A673 (cell line): ENCODE measurements at regions not wholly inside any gene's neighbourhood (a gene's known extent, or its start where the extent isn't known, plus 50 kb on each side); places are given as distances from the start of the nearest gene placed in this dataset.

Experiments
- BruUV-seq: library from RNA; stranded (reverse); fragments of 400-500 nt; replicated peaks from 2 replicates; lab custom pipeline; 2021; lab: Mats Ljungman, UMichigan
- CTCF ChIA-PET: fragments of 300-600 bp; sonication (Branson Sonifier 250); formaldehyde crosslinking; loops from one replicate; lab custom pipeline; 2022; ENCODE audit warnings: antibody characterized with exemption; lab: Charles Lee
- POLR2A ChIA-PET: fragments of 300-600 bp; sonication (Branson Sonifier 250); formaldehyde crosslinking; loops from one replicate; lab custom pipeline; 2022; ENCODE audit warnings: antibody characterized with exemption; ENCODE audit not compliant: low non-redundant PET; lab: Charles Lee
- DNase-seq: peaks from one replicate; pipeline ENCODE4 v3.0.0-alpha.2; 2015; ENCODE audit warnings: low spot score
- H3K27ac ChIP-seq: fragments of 200-600 bp; sonication (generic); 2 replicates; pipeline ENCODE4 v1.5.1; 2016; ENCODE audit warnings: mixed run types, low read depth, mild to moderate bottlenecking, mixed read lengths, antibody characterized with exemption, low read length; ENCODE audit not compliant: poor library complexity, severe bottlenecking
- H3K27me3 ChIP-seq: fragments of 200-600 bp; sonication (generic); replicated peaks from 2 replicates; pipeline ENCODE4 v1.6.1; 2017; ENCODE audit warnings: mixed run types, low read depth, mild to moderate bottlenecking, mixed read lengths, antibody characterized with exemption, low read length; ENCODE audit not compliant: insufficient read depth, poor library complexity
- H3K36me3 ChIP-seq: fragments of 200-600 bp; sonication (generic); 2 replicates; pipeline ENCODE4 v1.6.1; 2016; ENCODE audit warnings: mixed run types, mild to moderate bottlenecking, mixed read lengths, antibody characterized with exemption, low read length; ENCODE audit not compliant: insufficient read depth, poor library complexity, severe bottlenecking
- H3K4me1 ChIP-seq: fragments of 200-600 bp; sonication (generic); 2 replicates; pipeline ENCODE4 v1.6.1; 2017; ENCODE audit warnings: mixed run types, mild to moderate bottlenecking, mixed read lengths, antibody characterized with exemption, low read length; ENCODE audit not compliant: insufficient read depth, poor library complexity, severe bottlenecking
- H3K4me3 ChIP-seq: fragments of 200-600 bp; sonication (generic); 2 replicates; pipeline ENCODE4 v1.5.1; 2016; ENCODE audit warnings: low read depth, mixed run types, mild to moderate bottlenecking, mixed read lengths, low read length; ENCODE audit not compliant: poor library complexity, severe bottlenecking
- H3K9me3 ChIP-seq: fragments of 200-600 bp; sonication (generic); 2 replicates; pipeline ENCODE4 v1.6.1; 2016; ENCODE audit warnings: mixed run types, low read depth, mild to moderate bottlenecking, mixed read lengths, antibody characterized with exemption, low read length; ENCODE audit not compliant: poor library complexity, severe bottlenecking
- CTCF ChIP-seq: fragments of 300-800, 200-600 bp; sonication (generic); conservative IDR thresholded peaks from 2 replicates; pipeline ENCODE4 v1.5.1; 2017; ENCODE audit warnings: low read depth, mild to moderate bottlenecking, antibody characterized with exemption, low read length, moderate library complexity, mixed read lengths
- EZH2 ChIP-seq: fragments of 200-600 bp; sonication (generic); IDR thresholded peaks from 2 replicates; pipeline ENCODE4 v1.6.1; 2017; ENCODE audit warnings: borderline replicate concordance, low read depth, mild to moderate bottlenecking, mixed read lengths, antibody characterized with exemption, low read length; ENCODE audit not compliant: poor library complexity, severe bottlenecking
- intact Hi-C: fragments of 100-400 bp; cut with micrococcal nuclease; formaldehyde crosslinking; loops from one replicate; pipeline ENCODE4 v1.10.0; 2022; ENCODE audit not compliant: unreplicated experiment

DNA sequence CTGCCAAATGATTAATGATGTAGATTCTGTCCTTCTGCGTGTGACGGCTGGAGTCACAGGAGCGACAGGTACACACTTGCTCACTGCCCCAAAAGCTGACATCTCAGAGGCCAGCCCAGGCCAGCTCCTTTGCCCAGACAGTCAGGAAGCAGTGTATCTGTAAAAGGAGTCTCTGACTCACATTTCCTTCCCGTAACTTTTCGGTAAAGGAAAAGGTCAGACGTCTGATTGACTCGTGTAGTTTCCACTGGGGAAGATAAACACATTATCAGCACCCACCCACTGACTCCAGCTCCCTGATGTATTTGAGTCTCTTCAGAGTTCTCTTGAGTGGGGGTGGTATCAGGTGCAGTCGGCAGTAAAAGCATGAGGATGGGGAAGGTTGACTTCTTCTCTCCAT, 64.4 kb upstream of the WWC1 start:
- TF ChIP-seq EZH2 (no peak), CTCF (no peak)
- Histone ChIP-seq H3K4me3 (no peak overlapping the region), H3K27ac (no peak overlapping the region), H3K27me3 (no peaks in the 10 kb centered on the region), H3K36me3 (peaks cover 2% of the 10 kb centered on the region), H3K4me1 (peaks cover 5% of the 10 kb centered on the region), H3K9me3 (no peaks in the 10 kb centered on the region)
- ChIA-PET CTCF (no interaction called here), POLR2A (interaction anchor here (0.6 kb wide), 1 partner anchor 40 kb away, joined by 3 read pairs; no protein-coding TSS in a partner anchor)
- BruUV-seq = no TSS peak
- intact Hi-C loops = loop anchor here (10.0 kb wide), 1 partner anchor 502 kb away; no protein-coding TSS in a partner anchor
- DNase-seq = no peak

DNA sequence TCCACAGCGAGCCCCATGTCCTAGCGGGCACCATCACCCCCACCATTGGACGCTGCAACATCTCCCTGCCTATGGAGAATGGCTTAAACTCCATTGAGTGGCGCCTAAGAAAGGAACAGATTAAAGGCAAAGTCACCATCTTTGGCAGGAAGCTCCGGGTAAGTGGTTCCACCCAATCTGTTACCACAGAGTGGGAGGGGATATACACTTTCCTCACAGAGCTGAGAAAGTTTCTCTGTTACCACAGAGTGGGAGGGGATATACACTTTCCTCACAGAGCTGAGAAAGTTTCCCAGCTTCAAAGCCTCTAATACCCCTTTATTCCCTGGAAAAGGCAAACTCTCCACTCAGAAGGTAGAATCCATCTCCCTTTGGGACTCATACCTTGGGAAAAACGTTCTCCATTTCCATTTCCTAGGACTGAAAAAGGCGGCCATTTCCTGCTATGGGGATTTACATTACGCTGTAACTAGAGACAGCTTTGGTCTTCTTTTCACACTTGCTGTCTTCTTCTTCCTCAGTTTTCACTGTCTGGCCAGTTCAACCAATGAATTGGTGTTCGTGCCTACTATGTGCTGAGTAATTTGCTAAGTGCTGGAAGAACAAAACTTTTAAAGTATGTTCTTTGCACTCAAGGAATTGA, 63.4 kb upstream of the WWC1 start:
- Histone ChIP-seq H3K4me1 (no peaks in the 10 kb centered on the region), H3K27ac (no peak overlapping the region), H3K36me3 (peaks cover 2% of the 10 kb centered on the region), H3K4me3 (no peak overlapping the region), H3K27me3 (no peaks in the 10 kb centered on the region), H3K9me3 (no peaks in the 10 kb centered on the region)
- ChIA-PET POLR2A (no interaction called here), CTCF (no interaction called here)
- no peak for DNase-seq
- no TSS peak for BruUV-seq
- TF ChIP-seq EZH2 (no peak), CTCF (no peak)
- intact Hi-C loops = loop anchor here (10.0 kb wide), 1 partner anchor 503 kb away; no protein-coding TSS in a partner anchor

- no TSS peak for BruUV-seq
- H3K36me3 ChIP-seq = peaks cover 2% of the 10 kb centered on the region
- intact Hi-C loops = loop anchor here (10.0 kb wide), 1 partner anchor 504 kb away; no protein-coding TSS in a partner anchor
- no peak overlapping the region for H3K27ac ChIP-seq
- TF ChIP-seq CTCF (no peak), EZH2 (no peak)
- CTCF ChIA-PET = no interaction called here
- no peak for DNase-seq
- no peak overlapping the region for H3K4me3 ChIP-seq
- POLR2A ChIA-PET = no interaction called here
- no peaks in the 10 kb centered on the region for H3K9me3 ChIP-seq
- no peaks in the 10 kb centered on the region for H3K27me3 ChIP-seq
- H3K4me1 ChIP-seq = no peaks in the 10 kb centered on the region
Observed at GRCh38 chr5:168228668-168229067, 62.8 kb upstream of the WWC1 start.
